ENCODE measurements at regions not wholly inside any gene's neighbourhood (a gene's known extent, or its start where the extent isn't known, plus 50 kb on each side); places are given as distances from the start of the nearest gene placed in this dataset.

- no TSS peak for BruUV-seq (replicated peaks)
- CTCF ChIA-PET = no interaction called here
- Histone ChIP-seq H2AK9ac (replicated peaks; ENCODE audit: low read depth, low read length, poor library complexity) (no peak overlapping the region), H2AFZ (replicated peaks; ENCODE audit: low read length, poor library complexity) (no peak overlapping the region), H3K9ac (ENCODE audit: low read depth, low read length) (no peak overlapping the region), H3K27ac (ENCODE audit: insufficient read depth, low read length) (no peak overlapping the region), H3K27me3 (ENCODE audit: control insufficient read depth, insufficient read depth, low read length) (no peaks in the 10 kb centered on the region), H3K9me3 (ENCODE audit: control insufficient read depth, insufficient read depth, low read length) (0 out of 2 replicates have a peak, but pooled peaks cover 2% of the 10 kb centered on the region), H3K14ac (replicated peaks; ENCODE audit: low read depth, low read length) (no peak overlapping the region), H3K4me3 (ENCODE audit: insufficient read depth, low read depth, low read length) (no peak overlapping the region), H3K23ac (ENCODE audit: low read depth, low read length) (no peak overlapping the region), H4K5ac (ENCODE audit: low read depth, low read length) (no peak overlapping the region), H3K4ac (ENCODE audit: low read depth, low read length) (no peak overlapping the region), H2AK5ac (ENCODE audit: low read depth, low read length) (no peak overlapping the region), H3K18ac (ENCODE audit: low read depth, low read length) (no peak overlapping the region), H2BK120ac (ENCODE audit: low read depth, low read length) (no peak overlapping the region), H2BK20ac (ENCODE audit: low read depth, low read length) (no peak overlapping the region), H3K9me1 (ENCODE audit: insufficient read depth, low read length) (no peaks in the 10 kb centered on the region), H4K8ac (ENCODE audit: low read depth in 2 of 2, low read length in 2 of 2) (no peak overlapping the region), H2BK5ac (ENCODE audit: low read depth, low read length, poor library complexity, severe bottlenecking) (no peak overlapping the region), H3K4me2 (ENCODE audit: low read depth, low read length) (no peak overlapping the region), H3K36me3 (ENCODE audit: control insufficient read depth, insufficient read depth, low read length) (no peaks in the 10 kb centered on the region), H3K79me1 (ENCODE audit: low read depth in 1 of 2, low read length in 2 of 2) (no peaks in the 10 kb centered on the region), H3K4me1 (ENCODE audit: control insufficient read depth, insufficient read depth, low read length) (no peaks in the 10 kb centered on the region), H4K20me1 (ENCODE audit: insufficient read depth, low read length) (no peaks in the 10 kb centered on the region), H4K91ac (ENCODE audit: insufficient read depth, low read depth, low read length) (no peak overlapping the region), H2BK15ac (ENCODE audit: low read depth, low read length) (no peak overlapping the region), H3K56ac (ENCODE audit: extremely low read depth, insufficient read depth, low read length) (no peak overlapping the region)
- no peak for TF ChIP-seq NFE2L2 (IDR thresholded peaks at IDR 0.05; ENCODE audit: low read depth, low read length)
- TF ChIP-seq CHD1 (IDR thresholded peaks at IDR 0.05; ENCODE audit: low read depth, low read length) = no peak
- TF ChIP-seq SMC3 (IDR thresholded peaks at IDR 0.05; ENCODE audit: low read depth, low read length) = no peak
- TF ChIP-seq RCOR1 (IDR thresholded peaks at IDR 0.05; ENCODE audit: insufficient replicate concordance, low read length) = no peak
- no peak for TF ChIP-seq CTCF (conservative IDR thresholded peaks at IDR 0.05; ENCODE audit: low read depth, low read length)
- intact Hi-C loops (cut with micrococcal nuclease) = no loop called here
- WGBS, 2 experiments (ENCODE audit: extremely low coverage in 2 of 2, insufficient read length in 1 of 2) = no CpG with 5 or more reads among the region's 2 CpGs
- POLR2A ChIA-PET (ENCODE audit: unreplicated experiment) = no interaction called here
- DNase-seq = no peak
- dilution Hi-C loops (cut with HindIII; ENCODE audit: low sequenced_read_pairs, unreplicated experiment) = no loop called here
- no peak for ATAC-seq (ENCODE audit: low read depth)
- in situ Hi-C loops (cut with MboI; ENCODE audit: low sequenced_read_pairs) = no loop called here
Observed at GRCh38 chr2:187157046-187157445, 291.0 kb downstream of the CALCRL start.
